NCI-H748 treated with DMSO at 0.1 percent for 48 hours (cell line): ENCODE measurements at regions not wholly inside any gene's neighbourhood (a gene's known extent, or its start where the extent isn't known, plus 50 kb on each side); places are given as distances from the start of the nearest gene placed in this dataset.

Source experiments
- DNase-seq: peaks from one replicate; lab custom pipeline; 2025; lab: John Stamatoyannopoulos, UW

DNA sequence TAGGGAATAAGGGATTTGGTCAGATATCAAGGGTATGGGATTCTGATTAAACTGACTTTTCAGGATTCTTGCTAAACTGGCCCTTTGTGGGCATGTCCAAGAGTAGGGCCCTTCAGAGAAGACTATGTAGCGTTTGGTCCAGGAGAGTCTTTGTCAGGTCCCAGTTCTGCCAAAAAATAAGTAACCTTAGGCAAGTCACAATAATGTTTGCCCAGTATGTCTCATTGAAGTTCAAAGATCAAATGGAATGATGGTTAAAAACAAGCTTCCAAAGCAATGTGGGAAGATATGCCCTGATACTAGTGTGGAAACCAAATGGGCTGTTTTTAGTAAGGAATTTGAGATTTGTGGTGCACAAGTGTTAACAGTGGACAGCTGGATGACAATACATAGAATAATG is 454.4 kb downstream of the WDR72 start:
- DNase-seq: no peak

DNA sequence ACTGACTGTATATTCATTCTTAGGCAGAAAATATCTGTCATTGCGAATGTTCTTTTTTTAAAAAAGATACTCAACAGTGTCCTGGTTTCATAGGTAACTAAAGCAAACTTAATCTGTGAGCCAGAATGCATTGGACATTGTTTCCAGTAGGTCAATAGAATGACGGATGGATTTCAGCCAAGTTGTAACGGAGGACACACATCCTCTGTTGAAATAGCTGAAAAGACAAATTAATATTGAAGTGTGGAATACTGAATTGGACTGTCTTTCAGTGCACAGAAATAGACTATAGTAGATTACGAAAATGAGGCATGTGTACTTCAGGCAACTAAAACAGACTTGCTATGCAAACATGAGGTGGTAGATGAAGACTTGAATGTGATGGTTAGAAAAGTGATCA is 461.6 kb downstream of the WDR72 start:
- no peak for DNase-seq

GRCh38 chr15:53296603-53297002 is 462.9 kb downstream of the WDR72 start:
- DNase-seq: no peak

DNA sequence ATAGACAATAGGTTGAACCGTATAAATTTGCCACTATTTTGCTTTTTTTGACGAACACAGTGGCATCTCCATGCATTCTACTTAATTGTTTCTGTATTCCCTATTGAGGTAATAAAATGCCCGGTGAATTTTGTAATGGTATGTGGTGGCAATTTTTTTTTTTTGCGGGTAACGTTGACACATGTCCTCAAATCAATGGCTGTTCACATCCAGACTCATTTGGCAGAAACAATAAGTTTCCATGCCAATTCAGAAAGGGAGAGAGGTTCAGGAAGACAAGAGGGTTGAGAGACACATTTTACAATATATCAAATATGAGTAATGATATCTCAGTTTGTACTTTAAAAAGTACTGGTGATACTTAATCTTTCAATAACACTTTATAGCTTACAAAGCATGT is 463.9 kb downstream of the WDR72 start:
- no peak for DNase-seq

DNA sequence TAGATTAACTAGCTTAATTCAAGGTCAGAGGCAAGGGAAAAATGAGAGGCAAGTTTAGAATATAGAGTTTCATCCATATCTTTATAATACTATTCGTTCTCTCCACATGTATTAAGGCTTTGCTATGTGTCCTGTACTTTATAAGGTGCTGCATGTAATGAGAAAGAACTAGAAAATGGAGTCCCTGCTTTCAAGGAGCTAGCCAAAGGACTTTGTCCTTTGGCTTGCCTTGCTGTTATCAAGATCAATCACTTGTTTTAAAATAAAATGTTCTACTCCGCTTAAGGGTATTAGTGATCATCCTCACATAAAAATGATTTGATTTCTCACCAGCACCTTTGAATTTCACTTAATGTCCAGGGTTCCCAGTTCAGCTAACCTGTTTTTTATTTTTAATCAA is 470.9 kb downstream of the WDR72 start:
- DNase-seq: no peak

DNA sequence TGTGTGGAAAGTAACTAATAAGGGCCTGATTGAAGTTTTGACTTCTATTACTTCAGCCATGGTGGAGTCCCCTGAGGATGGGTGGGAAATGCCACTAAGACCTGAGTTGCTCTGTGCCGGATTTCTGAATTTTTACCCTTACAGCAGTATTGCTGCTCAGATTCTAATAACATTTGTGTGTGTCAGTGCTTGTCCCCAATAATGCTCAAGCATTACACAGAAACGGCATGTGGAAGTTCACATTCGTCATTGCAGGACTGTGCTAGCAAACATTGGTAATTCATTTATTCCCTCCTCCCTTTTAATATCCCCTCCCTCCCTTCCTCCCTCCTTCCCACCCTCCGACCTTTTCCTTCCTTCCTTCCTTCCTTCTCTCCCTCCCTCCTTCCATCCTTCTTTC is 484.5 kb upstream of the ONECUT1 start:
- no peak for DNase-seq

- no peak for DNase-seq
Measured at GRCh38 chr15:53272116-53272515, 482.0 kb upstream of the ONECUT1 start.

GRCh38 chr15:53266176-53266575 is 476.0 kb upstream of the ONECUT1 start:
- no peak for DNase-seq

DNA sequence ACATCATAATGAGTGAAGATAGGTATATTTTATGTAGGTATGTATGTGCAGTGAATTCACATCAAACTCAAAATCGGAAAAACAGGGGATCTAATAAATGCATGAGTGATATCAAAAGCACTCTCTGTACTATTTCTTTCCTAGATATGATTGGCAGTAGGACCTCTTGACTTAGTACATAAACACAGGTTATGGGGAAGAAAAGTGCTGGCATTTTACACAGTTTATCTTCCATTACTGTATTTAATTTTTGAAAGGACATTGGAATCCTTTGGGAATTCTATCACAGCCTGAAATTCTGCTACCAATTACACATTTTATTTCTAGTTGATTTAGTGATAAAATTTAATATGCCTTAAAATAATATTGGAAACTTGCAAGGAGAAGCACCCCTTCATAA is 470.5 kb upstream of the ONECUT1 start:
- DNase-seq: no peak

GRCh38 chr15:53256457-53256856 is 466.3 kb upstream of the ONECUT1 start:
- DNase-seq: no peak

DNA sequence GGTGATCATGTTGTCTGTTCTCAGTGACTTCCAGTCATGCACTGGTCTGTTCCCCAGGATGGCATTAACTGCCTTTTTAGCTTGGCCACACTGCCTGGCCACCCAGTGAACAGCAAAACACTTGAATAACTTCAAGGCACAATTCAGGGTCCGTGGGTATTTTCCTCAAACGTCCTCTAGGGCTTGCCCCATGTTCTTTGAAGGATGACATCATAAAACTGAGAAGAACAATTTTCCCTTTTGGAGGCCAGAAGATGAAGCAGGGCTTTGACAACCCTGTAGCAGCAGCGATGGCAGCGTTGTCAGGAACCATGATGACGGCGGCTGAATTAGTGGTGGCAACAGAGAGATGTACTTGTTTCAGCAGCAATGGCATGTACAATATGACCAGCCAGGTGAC is 465.9 kb upstream of the ONECUT1 start:
- DNase-seq: no peak

DNA sequence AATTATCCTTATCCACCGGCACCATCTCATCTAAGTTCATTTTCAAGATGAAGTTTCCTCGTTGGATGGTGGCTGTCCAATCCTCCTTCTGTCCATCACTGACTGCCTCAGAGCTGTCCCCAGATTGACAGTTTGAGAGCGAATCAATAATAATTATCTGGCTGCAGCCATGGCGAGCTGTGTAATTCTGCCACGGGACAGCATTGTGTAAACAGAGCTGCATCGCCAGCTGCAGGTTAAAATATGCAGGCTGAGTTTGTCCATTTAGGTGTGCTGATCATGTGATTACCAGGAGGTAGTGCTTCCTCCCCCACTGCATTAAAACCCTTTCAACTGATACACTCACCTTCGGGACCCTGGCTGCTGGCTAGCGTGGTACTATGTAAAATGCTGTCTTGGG is 461.9 kb upstream of the ONECUT1 start:
- DNase-seq: no peak

- DNase-seq: no peak
Measured at GRCh38 chr15:53251523-53251922, 461.4 kb upstream of the ONECUT1 start.

- DNase-seq: no peak
Measured at GRCh38 chr15:53247041-53247708, 457.0 kb upstream of the ONECUT1 start.

DNA sequence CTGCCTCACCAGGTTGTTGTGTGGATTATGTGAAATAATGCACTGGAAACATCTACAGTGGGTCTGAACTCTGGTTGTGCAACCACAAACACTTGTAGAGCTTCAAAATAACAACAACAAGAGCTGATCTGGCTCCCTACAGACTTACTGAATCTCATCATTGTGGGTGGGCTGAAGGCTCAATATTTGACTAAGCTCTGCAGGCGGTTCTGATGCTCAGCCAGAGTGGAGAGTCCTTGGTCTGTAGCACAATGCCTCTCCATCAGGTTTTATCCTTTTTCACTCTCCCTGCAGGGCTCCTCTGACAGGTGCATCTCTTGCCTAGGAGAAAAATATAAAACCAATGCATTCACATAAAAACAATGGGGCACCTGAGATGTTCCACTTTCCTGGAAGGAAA is 456.3 kb upstream of the ONECUT1 start:
- DNase-seq: no peak

GRCh38 chr15:53233801-53234200 is 443.7 kb upstream of the ONECUT1 start:
- no peak for DNase-seq

DNA sequence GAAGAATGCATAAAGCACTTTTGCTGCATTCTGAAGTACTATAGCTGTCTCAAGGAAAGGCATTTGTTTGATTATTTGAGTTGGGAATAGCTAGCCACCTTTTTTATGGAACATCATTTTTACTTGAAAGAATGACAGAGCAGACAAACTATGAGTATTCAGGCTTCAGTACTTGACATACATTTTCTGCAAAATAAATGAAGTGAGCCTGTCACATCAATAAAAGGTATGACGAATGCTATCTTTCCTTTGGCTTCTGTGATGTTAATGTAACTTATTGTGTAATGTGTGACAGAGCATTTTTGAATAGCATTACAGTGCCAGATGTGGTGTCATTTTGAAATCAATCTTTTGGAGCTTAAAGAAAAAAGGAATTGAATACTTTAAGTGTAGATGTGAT is 440.3 kb upstream of the ONECUT1 start:
- DNase-seq: no peak

GRCh38 chr15:53226559-53226958 is 436.4 kb upstream of the ONECUT1 start:
- no peak for DNase-seq

- no peak for DNase-seq
Measured at GRCh38 chr15:53225781-53226180, 435.6 kb upstream of the ONECUT1 start.

GRCh38 chr15:53224371-53224770 is 434.2 kb upstream of the ONECUT1 start:
- DNase-seq: no peak

GRCh38 chr15:53223815-53224214 is 433.7 kb upstream of the ONECUT1 start:
- no peak for DNase-seq

- DNase-seq: no peak
Measured at GRCh38 chr15:53218666-53219580, 428.8 kb upstream of the ONECUT1 start.

GRCh38 chr15:53216036-53216435 is 425.9 kb upstream of the ONECUT1 start:
- no peak for DNase-seq

DNA sequence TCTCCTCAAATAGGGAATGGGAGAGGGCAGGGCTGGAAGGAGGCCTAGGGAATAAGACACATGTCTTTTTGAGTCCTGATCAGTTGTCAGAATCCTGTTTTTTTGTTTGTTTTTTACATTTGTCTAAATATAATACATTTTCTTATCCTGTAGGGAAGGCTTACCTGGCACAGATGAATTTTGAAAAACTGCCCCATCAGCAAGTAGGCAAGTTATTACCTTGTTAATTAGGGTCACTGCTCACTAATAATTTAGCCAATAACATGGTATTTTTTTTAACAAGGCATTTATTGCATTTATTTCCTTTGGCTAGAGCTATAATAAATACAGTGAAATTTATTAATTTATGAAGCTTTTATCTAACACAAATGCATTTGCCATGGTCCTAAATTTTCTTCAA is 423.2 kb upstream of the ONECUT1 start:
- no peak for DNase-seq
